ENCODE measurements at regions not wholly inside any gene's neighbourhood (a gene's known extent, or its start where the extent isn't known, plus 50 kb on each side); places are given as distances from the start of the nearest gene placed in this dataset.

- no peak for TF ChIP-seq CTCF (conservative IDR thresholded peaks at IDR 0.05; ENCODE audit: low read length)
- TF ChIP-seq EZH2phosphoT487 (IDR thresholded peaks at IDR 0.05; ENCODE audit: borderline replicate concordance, low read depth, low read length) = no peak
Measured at GRCh38 chr12:54700849-54701248, 52.7 kb upstream of the DCD start.
